Neutrophil (primary cell): ENCODE measurements at regions not wholly inside any gene's neighbourhood (a gene's known extent, or its start where the extent isn't known, plus 50 kb on each side); places are given as distances from the start of the nearest gene placed in this dataset.

Experiments
- H3K27ac ChIP-seq: fragments of 200-600 bp; sonication (generic); 2 replicates; pipeline ENCODE4 v1.5.1; 2016; ENCODE audit warnings: mild to moderate bottlenecking, moderate library complexity
- H3K27me3 ChIP-seq: fragments of 200-600 bp; sonication (generic); 2 replicates; pipeline ENCODE4 v1.6.0; 2016; ENCODE audit warnings: mild to moderate bottlenecking
- H3K36me3 ChIP-seq: fragments of 200-600 bp; sonication (generic); 2 replicates; pipeline ENCODE4 v1.5.1; 2017
- H3K4me1 ChIP-seq, 2 experiments: fragments of 200-600 bp in 1 of 2; sonication (generic) in 1 of 2; 1 replicate in 1 of 2; 2 replicates in 1 of 2; pipeline versions ENCODE4 v1.5.1 to v1.6.1; 2013 to 2016; ENCODE audit warnings: low read depth in 1 of 2, low read length in 1 of 2, mild to moderate bottlenecking in 1 of 2, moderate library complexity in 1 of 2; ENCODE audit not compliant: control insufficient read depth in 1 of 2, insufficient read depth in 1 of 2
- H3K4me3 ChIP-seq, 2 experiments: fragments of 200-600 bp in 1 of 2; sonication (generic) in 1 of 2; 1 replicate in 1 of 2; 2 replicates in 1 of 2; pipeline ENCODE4 v1.5.1; 2013 to 2016; ENCODE audit warnings: low read depth in 1 of 2, low read length in 1 of 2, mild to moderate bottlenecking in 1 of 2, moderate library complexity in 1 of 2
- H3K9me3 ChIP-seq: fragments of 200-600 bp; sonication (generic); 2 replicates; pipeline ENCODE4 v1.5.1; 2016
- CTCF ChIP-seq: fragments of 200-600 bp; sonication (generic); IDR thresholded peaks from 2 replicates; pipeline ENCODE4 v1.5.1; 2016; ENCODE audit warnings: antibody characterized with exemption

GRCh38 chr10:21336476-21337170 is 188.9 kb downstream of the SKIDA1 start:
- no peak overlapping the region for H3K4me3 ChIP-seq
- no peaks in the 10 kb centered on the region for H3K27me3 ChIP-seq
- no peak for TF ChIP-seq CTCF
- no peaks in the 10 kb centered on the region for H3K9me3 ChIP-seq
- H3K36me3 ChIP-seq: no peaks in the 10 kb centered on the region
- no peaks in the 10 kb centered on the region for H3K4me1 ChIP-seq
- no peak overlapping the region for H3K27ac ChIP-seq

- Histone ChIP-seq H3K27ac (no peak overlapping the region), H3K27me3 (no peaks in the 10 kb centered on the region), H3K4me3 (no peak overlapping the region), H3K4me1 (no peaks in the 10 kb centered on the region), H3K9me3 (no peaks in the 10 kb centered on the region), H3K36me3 (no peaks in the 10 kb centered on the region)
- TF ChIP-seq CTCF: no peak
Measured at GRCh38 chr10:21334891-21335696, 190.4 kb downstream of the SKIDA1 start.

- H3K4me3 ChIP-seq: no peak overlapping the region
- no peak overlapping the region for H3K27ac ChIP-seq
- no peak for TF ChIP-seq CTCF
- H3K9me3 ChIP-seq: no peaks in the 10 kb centered on the region
- no peaks in the 10 kb centered on the region for H3K27me3 ChIP-seq
- H3K36me3 ChIP-seq: no peaks in the 10 kb centered on the region
- H3K4me1 ChIP-seq: no peaks in the 10 kb centered on the region
Measured at GRCh38 chr10:21330628-21331020, 194.9 kb downstream of the SKIDA1 start.

- Histone ChIP-seq H3K27ac (no peak overlapping the region), H3K4me1 (no peaks in the 10 kb centered on the region), H3K9me3 (no peaks in the 10 kb centered on the region), H3K27me3 (no peaks in the 10 kb centered on the region), H3K4me3 (no peak overlapping the region), H3K36me3 (no peaks in the 10 kb centered on the region)
- no peak for TF ChIP-seq CTCF
Measured at GRCh38 chr10:21329995-21330627, 195.4 kb downstream of the SKIDA1 start.

GRCh38 chr10:21327289-21327993 is 198.0 kb downstream of the SKIDA1 start:
- H3K36me3 ChIP-seq: no peaks in the 10 kb centered on the region
- no peaks in the 10 kb centered on the region for H3K9me3 ChIP-seq
- no peak overlapping the region for H3K4me3 ChIP-seq
- H3K27me3 ChIP-seq: no peaks in the 10 kb centered on the region
- no peak overlapping the region for H3K27ac ChIP-seq
- H3K4me1 ChIP-seq: no peaks in the 10 kb centered on the region
- TF ChIP-seq CTCF: no peak
